IgD-negative memory B cell (primary cell): ENCODE measurements at regions not wholly inside any gene's neighbourhood (a gene's known extent, or its start where the extent isn't known, plus 50 kb on each side); places are given as distances from the start of the nearest gene placed in this dataset.
"Not testable (repeated sequence)": the region's sequence is repeated elsewhere in the genome, so short reads cannot be mapped to it uniquely, and the experiment has no call there.

Source experiments
- H3K27ac Mint-ChIP-seq, 3 donors: one replicate each; pipeline ENCODE4 v1.8.0; 2020 to 2022; ENCODE audit warnings: mild to moderate bottlenecking in 3 of 3, mixed read lengths in 3 of 3, moderate library complexity in 1 of 3
- H3K27me3 Mint-ChIP-seq: one replicate; pipeline ENCODE4 v1.8.0; 2021; ENCODE audit warnings: mixed read lengths
- H3K36me3 Mint-ChIP-seq: one replicate; pipeline ENCODE4 v1.8.0; 2020; ENCODE audit warnings: mild to moderate bottlenecking, mixed read lengths
- H3K4me1 Mint-ChIP-seq, 3 donors: one replicate each; pipeline ENCODE4 v1.8.0; 2020 to 2022; ENCODE audit warnings: mixed read lengths in 3 of 3, mild to moderate bottlenecking in 1 of 3
- H3K4me3 Mint-ChIP-seq, 4 donors: one replicate each; pipeline ENCODE4 v1.8.0; 2020 to 2022; ENCODE audit warnings: mild to moderate bottlenecking in 4 of 4, mixed read lengths in 4 of 4, moderate library complexity in 3 of 4
- H3K9me3 Mint-ChIP-seq, 3 donors: one replicate each; pipeline ENCODE4 v1.8.0; 2020 to 2021; ENCODE audit warnings: mixed read lengths in 3 of 3, mild to moderate bottlenecking in 1 of 3

DNA sequence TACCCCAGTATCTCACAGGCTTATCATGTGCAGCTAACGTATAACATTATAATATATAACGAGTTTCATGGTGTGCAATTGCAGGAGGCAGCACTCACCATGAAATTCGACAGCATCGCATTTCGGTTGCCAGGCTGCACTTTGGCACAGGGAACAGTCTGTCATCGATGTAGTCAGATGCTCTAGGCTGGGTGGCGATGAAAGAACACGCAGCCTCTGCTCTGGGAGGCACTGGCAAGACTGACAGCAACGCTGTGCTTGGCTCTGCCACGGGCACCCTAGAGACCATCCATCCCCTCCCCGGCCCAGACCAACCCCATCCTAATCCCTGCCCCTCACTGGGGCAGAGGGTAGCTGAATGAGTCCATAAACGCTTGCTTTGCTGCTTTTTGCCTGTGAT is 290.8 kb downstream of the MED10 start:
- Mint-ChIP-seq H3K9me3 (no peaks in the 10 kb centered on the region), H3K27ac (no peak overlapping the region), H3K36me3 (no peaks in the 10 kb centered on the region), H3K4me3 (no peak overlapping the region), H3K27me3 (peaks cover 1% of the 10 kb centered on the region), H3K4me1 (peaks cover 0 to 3% (median 0%) of the 10 kb centered on the region in 3 donors)

DNA sequence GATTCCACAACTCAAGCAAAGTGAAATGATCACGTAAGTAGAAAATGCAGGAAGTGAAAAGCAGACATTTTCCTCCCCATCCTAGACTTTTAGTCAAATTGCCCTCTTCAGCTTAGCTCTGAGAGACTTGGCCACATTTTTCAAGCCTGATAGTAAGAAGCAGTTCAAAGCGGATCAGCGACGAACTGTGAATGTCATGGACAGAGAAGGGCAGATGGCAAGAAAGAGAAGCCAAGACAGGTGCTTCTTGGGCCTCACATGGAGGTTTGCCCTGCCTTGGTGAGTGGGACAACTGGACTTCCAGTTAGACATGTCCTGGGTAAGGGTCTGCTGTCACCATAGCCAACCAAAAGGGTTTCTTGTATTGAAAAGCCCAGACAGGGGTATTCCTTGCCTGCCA is 291.5 kb downstream of the MED10 start:
- Mint-ChIP-seq H3K4me1 (peaks cover 0 to 3% (median 0%) of the 10 kb centered on the region in 3 donors), H3K27me3 (peaks cover 1% of the 10 kb centered on the region), H3K9me3 (no peaks in the 10 kb centered on the region), H3K27ac (no peak overlapping the region), H3K4me3 (no peak overlapping the region), H3K36me3 (no peaks in the 10 kb centered on the region)

DNA sequence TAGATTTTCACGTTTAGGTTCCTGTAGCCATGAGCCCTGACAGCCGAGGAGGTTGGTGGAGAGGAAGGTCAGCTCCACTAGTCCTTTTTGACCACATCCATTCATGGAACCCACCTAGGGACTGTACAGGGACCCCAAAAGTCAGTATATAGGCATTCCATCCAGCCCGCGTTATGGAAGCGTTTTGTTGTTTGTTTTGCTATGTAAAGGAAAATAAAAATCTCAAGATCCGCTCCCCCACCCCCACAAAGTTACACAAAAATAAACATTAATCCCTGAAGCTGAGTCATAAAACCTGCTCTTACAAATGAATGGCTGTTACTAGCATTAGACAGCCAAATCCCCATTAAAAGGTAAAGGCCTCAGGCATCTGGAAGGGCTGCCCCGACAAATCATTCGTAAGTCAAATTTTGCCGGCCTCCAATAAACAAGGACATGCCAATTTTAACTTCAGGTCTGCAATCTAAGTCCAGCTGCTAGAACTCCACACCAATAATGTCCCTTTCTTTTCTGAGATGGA is 292.9 kb downstream of the MED10 start:
- no peak overlapping the region for H3K27ac Mint-ChIP-seq
- H3K36me3 Mint-ChIP-seq: no peaks in the 10 kb centered on the region
- H3K27me3 Mint-ChIP-seq: peaks cover 1% of the 10 kb centered on the region
- H3K4me1 Mint-ChIP-seq: no peaks in the 10 kb centered on the region
- peaks cover 0 to 5% (median 0%) of the 10 kb centered on the region in 3 donors for H3K9me3 Mint-ChIP-seq
- no peak overlapping the region for H3K4me3 Mint-ChIP-seq

DNA sequence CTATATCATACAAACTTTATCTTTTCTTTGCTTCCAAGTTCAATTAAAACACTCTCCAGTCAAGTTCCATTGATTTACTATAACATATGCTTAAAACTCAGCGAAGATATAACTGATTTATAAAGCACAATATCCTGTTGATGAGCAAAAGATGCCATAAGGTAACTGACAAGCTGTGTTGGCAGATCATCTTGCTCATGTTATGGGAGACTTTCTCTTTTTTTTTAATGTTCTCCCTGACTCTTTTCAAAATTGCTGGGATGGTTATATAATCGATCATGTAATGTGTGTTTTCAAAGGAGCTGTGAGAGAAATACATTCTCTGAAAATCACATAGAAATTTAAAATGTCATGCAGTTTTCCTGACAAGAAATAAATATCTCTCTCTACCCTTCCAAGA is 293.5 kb downstream of the MED10 start:
- H3K27ac Mint-ChIP-seq: no peak overlapping the region

DNA sequence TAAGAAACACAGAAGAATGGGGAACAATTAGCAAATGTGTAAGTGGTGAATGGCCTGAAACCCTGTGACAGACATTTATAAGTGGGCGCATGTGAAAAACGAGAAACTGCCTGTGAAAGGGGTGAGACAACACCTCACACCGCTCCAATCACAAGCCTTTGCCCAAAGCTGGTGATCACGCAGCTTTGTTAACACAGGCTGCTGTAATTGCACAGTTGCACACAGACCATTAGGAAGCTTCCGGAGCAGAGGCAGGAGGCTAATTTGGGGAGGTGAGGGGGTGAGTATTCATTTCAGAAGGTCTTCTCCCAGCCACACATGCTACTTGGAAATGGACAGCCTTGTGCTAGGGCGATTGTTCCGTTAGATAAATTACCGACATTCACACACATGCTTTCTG is 294.0 kb downstream of the MED10 start:
- Mint-ChIP-seq H3K9me3 (peaks cover 0 to 5% (median 0%) of the 10 kb centered on the region in 3 donors), H3K4me1 (no peaks in the 10 kb centered on the region), H3K27ac (no peak overlapping the region), H3K27me3 (peaks cover 1% of the 10 kb centered on the region), H3K4me3 (no peak overlapping the region), H3K36me3 (no peaks in the 10 kb centered on the region)

More for the DNA sequence above, 293.5 kb downstream of the MED10 start:
- no peaks in the 10 kb centered on the region for H3K36me3 Mint-ChIP-seq
- peaks cover 0 to 5% (median 0%) of the 10 kb centered on the region in 3 donors for H3K9me3 Mint-ChIP-seq
- H3K27me3 Mint-ChIP-seq: peaks cover 1% of the 10 kb centered on the region
- no peak overlapping the region for H3K4me3 Mint-ChIP-seq
- no peaks in the 10 kb centered on the region for H3K4me1 Mint-ChIP-seq

DNA sequence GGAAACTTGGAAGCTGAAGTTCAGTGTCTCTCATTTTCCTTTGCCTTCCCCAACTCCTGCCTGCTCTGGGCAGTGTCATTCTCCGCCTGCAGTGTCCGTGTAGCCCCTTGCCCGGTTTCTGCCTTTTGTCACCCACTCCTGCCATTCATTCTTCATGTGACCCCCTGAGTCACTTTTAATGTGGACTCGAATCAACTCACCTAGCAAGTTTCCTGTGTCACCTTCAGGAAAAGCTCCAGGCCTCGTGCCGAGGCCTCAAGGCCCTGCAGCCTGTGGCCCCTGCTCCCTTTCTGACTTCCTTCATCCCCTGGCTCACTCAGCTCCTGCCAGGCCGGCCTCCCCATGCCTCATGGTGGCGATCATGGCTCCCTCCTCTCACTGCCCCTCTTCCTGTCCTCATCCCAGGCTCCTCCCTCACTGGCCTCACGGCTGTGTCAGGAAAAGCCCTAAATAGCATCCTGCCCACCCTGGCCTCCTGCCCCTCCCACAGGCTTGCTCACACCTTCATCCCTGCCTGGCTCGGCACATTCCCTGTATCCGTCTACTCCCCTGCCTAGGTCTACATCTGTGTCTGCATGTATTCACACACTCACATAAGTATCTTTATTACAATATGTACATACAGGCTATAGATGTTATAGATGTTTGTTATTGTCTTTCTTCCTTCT is 294.9 kb downstream of the MED10 start:
- no peaks in the 10 kb centered on the region for H3K36me3 Mint-ChIP-seq
- no peak overlapping the region for H3K27ac Mint-ChIP-seq
- peaks cover 0 to 5% (median 0%) of the 10 kb centered on the region in 3 donors for H3K9me3 Mint-ChIP-seq
- no peaks in the 10 kb centered on the region for H3K4me1 Mint-ChIP-seq
- H3K4me3 Mint-ChIP-seq: peak overlapping the region in 1 of 4 donors; percentile 3
- peaks cover 1% of the 10 kb centered on the region for H3K27me3 Mint-ChIP-seq

DNA sequence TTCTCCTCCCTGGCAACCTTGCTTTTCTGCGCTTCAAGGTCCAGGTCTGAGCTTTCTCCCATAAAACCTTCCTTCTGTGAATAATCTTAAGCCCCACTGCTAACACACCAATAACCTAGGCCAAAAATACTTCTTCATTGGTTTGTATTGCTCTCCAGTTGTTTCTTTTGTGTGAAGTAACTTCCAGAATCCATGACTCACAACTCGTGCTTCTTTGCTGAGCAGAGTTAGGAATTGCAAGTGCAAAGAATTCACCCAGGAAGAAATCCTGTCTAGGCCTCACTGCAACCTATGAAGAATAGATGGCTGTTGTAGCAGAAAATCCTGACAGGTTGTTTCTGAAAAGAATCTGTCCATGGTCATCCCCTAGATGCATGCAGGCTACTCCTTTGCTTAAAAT is 295.7 kb downstream of the MED10 start:
- no peak overlapping the region for H3K27ac Mint-ChIP-seq
- peaks cover 0 to 5% (median 0%) of the 10 kb centered on the region in 3 donors for H3K9me3 Mint-ChIP-seq
- H3K4me1 Mint-ChIP-seq: no peaks in the 10 kb centered on the region
- no peak overlapping the region for H3K4me3 Mint-ChIP-seq
- peaks cover 1% of the 10 kb centered on the region for H3K27me3 Mint-ChIP-seq
- H3K36me3 Mint-ChIP-seq: no peaks in the 10 kb centered on the region

DNA sequence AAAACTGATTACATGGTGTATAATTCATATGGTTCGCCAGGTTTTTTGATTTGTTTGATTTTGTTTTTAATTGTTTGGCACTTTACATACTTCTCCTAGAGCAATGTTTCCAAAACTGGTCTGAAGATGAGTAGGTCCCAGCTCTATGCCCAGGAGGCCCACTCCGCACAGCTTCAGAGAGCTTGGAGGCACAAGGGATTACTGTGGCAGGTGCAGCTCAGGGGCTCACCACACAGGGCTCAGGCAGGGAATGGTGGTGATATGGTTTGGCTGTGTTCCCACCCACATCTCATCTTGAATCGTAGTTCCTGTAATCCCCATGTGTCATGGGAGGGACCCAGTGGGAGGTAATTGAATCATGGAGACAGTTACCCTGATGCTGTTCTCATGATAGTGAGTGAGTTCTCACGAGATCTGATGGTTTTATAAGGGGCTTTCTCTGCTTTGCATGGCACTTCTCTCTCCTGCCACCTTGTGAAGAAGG is 296.6 kb downstream of the MED10 start:
- Mint-ChIP-seq H3K36me3 (no peaks in the 10 kb centered on the region), H3K4me1 (no peaks in the 10 kb centered on the region), H3K27ac (no peak overlapping the region), H3K4me3 (no peak overlapping the region), H3K9me3 (peaks cover 0 to 5% (median 0%) of the 10 kb centered on the region in 3 donors), H3K27me3 (peaks cover 1% of the 10 kb centered on the region)

DNA sequence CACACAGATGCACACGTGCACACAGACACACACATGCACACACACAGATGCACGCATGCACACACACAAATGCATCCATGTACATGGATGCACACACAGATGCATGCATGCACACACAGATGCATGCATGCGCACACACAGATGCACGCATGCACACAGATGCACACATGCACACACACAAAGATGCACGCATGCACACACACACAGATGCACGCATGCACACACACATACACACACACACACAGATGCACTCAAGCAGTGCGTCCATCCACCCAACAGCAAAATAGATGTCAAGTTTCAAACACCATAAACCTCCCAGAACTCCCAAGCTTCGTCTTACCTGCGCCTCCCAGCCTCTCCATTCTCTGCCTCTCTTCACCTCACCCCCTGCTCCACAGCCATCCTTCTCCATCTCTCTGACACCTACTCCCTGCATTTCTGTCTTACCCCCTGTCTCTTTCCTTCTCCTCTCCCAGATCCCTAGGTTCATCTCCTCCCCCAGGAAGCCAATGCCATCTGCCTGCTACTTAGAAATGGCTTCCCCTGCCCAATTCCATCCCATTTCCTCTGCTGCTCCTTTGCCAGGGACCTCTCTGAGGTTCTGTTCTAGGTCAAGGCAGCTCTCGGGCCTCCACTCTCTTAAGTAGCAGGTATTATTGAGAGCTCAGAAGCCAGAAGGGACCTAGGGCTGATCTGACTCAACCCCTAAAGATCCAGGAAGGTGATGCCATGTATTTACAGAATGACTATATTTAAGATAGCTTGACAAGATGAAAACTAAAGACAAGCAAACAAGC is 297.2 kb downstream of the MED10 start:
- Mint-ChIP-seq H3K4me3 (no peak overlapping the region), H3K36me3 (no peaks in the 10 kb centered on the region), H3K9me3 (peaks cover 0 to 5% (median 0%) of the 10 kb centered on the region in 3 donors), H3K27ac (no peak overlapping the region), H3K4me1 (no peaks in the 10 kb centered on the region), H3K27me3 (peaks cover 1% of the 10 kb centered on the region)

DNA sequence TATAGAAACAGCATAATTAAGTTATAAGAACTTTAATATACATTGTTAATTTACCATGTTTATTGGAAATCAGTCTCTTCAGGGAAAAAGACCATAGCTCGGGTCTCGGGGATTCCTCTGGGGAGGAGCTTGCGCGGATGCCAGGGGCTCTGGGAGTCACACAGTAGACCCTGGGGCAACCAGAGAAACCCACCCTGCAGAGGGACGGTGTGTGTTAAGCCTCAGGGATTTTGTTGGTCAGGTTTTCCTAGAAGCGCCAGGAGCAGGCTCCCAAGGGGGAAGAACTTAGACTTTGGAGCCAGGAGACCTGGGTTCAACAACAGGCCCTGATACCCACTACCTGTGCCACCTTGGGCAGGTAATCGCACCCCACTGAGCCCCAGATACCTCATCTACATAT is 297.9 kb downstream of the MED10 start:
- Mint-ChIP-seq H3K36me3 (no peaks in the 10 kb centered on the region), H3K27ac (no peak overlapping the region), H3K27me3 (no peaks in the 10 kb centered on the region), H3K9me3 (peaks cover 0 to 5% (median 0%) of the 10 kb centered on the region in 3 donors), H3K4me1 (no peaks in the 10 kb centered on the region), H3K4me3 (no peak overlapping the region)

DNA sequence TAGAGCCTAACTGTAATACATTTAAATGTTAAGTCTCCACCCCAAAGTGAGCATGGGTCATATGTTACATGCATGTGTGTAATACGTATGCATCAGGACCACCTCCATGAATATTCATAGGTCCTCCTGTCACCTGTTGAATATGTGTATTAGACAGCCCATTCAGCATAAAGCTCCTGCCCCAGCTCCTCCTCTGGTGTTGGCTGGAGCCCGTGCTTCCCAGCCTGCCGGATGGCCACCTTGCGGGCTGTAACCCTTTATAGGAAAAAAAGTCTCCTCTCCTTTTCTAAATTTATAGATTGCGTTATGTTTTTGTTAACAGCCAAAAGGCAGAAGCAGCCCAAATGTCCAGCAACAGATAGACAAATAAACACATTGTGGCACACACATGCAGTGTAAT is 299.5 kb downstream of the MED10 start:
- H3K9me3 Mint-ChIP-seq: peaks cover 0 to 5% (median 3%) of the 10 kb centered on the region in 3 donors
- no peak overlapping the region for H3K4me3 Mint-ChIP-seq
- H3K27me3 Mint-ChIP-seq: peaks cover 4% of the 10 kb centered on the region
- no peaks in the 10 kb centered on the region for H3K4me1 Mint-ChIP-seq
- H3K27ac Mint-ChIP-seq: no peak overlapping the region
- no peaks in the 10 kb centered on the region for H3K36me3 Mint-ChIP-seq

DNA sequence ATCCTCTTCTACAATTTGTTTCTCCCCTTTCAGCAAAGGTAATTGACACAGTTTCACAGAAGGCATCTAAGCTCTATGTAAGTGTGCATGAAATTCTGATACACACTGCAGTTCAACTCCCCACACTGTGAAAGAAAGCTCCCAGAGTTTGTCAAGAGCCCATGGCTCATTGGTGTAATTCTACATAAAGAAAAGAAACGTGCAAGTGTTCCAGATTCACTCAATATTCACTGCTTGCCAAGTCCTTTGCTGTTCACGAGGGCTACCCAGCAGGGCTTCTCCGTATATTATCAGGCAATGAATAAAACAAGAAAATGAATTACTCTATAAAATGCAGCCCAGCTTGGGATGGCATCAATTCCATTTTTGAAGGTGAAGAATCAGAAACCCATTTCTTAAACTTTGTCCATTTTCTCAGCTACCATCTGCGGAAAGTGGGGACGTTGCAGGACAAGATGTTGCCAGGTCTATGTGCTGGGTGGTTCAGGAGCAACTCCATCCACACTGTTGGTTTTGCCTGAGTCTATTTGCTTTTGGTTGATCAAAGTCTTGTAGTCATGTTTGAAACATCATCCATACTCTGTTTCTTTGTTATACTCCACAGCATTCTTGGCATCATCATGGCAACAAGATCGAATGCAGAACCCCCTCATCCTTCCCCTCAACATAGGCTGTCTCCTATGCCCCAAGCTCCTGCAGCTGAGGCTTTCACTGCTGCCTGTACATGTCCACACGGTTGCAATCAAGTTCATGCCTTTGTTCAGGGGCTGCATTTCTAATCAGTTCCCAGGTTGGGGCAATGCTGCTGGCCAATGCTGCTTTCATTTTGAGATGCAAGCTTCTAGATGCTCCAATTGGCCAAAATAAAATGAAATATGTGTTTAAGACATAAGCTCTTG is 301.8 kb downstream of the MED10 start:
- H3K9me3 Mint-ChIP-seq: peaks cover 0 to 6% (median 5%) of the 10 kb centered on the region in 3 donors
- peaks cover 0 to 2% (median 0%) of the 10 kb centered on the region in 3 donors for H3K4me1 Mint-ChIP-seq
- peaks cover 4% of the 10 kb centered on the region for H3K27me3 Mint-ChIP-seq
- no peaks in the 10 kb centered on the region for H3K36me3 Mint-ChIP-seq
- no peak overlapping the region for H3K4me3 Mint-ChIP-seq
- no peak overlapping the region for H3K27ac Mint-ChIP-seq

DNA sequence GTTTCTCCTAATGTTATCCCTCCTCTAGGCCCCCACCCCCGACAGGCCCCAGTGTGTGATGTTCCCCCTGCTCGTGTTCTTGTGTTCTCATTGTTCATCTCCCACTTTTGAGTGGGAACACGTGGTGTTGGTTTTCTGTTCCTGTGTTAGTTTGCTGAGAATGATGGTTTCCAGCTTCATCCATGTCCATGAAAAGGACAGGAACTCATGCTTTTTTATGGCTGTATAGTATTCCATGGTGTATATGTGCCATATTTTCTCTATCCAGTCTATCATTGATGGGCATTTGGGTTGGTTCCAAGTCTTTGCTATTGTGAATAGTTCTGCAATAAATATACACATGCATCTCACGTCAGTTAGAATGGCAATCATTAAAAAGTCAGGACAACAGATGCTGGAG is 305.9 kb downstream of the MED10 start:
- H3K4me3 Mint-ChIP-seq, H3K9me3 Mint-ChIP-seq, H3K27ac Mint-ChIP-seq, H3K4me1 Mint-ChIP-seq, H3K27me3 Mint-ChIP-seq, H3K36me3 Mint-ChIP-seq: not testable (repeated sequence)

DNA sequence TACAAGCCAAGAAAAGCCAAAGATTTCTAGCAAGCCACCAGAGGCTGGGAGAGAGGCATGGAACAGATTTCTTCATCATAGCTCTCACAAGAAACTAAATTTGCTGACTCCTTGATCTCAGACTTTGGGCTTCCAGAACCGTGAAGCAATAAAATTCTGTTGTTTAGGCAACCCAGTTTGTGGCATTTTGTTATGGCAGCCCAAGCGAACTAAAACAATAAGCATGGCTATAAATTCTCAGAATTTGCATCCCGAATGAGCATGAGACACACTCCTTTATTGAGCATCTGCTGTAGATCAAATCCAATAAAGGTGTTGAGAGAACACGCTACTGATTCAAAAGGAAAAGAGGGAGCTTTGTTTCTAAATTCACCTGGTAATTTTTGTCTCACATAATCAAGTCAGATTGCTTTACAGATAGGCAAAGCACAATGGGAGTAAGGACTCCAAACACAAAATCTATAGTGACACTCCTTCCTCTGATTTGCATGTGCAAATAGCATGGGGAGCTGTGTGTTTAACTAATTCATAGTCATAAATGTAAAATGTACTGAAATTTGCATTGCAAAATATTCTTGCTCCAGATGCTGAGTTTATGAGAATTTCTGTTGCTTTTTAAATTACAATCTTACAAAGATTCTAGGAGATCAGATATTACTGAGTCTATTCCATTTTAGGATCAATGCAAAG is 308.7 kb downstream of the MED10 start:
- Mint-ChIP-seq H3K4me3 (no peak overlapping the region), H3K9me3 (peaks cover 0 to 6% (median 0%) of the 10 kb centered on the region in 3 donors), H3K27ac (no peak overlapping the region), H3K4me1 (peaks cover 0 to 2% (median 0%) of the 10 kb centered on the region in 3 donors), H3K27me3 (no peaks in the 10 kb centered on the region), H3K36me3 (no peaks in the 10 kb centered on the region)
